RWPE1 (cell line): ENCODE measurements at regions not wholly inside any gene's neighbourhood (a gene's known extent, or its start where the extent isn't known, plus 50 kb on each side); places are given as distances from the start of the nearest gene placed in this dataset.

ENCODE experiments used
- CTCF ChIA-PET: fragments of 350-600 bp; sonication (Branson Sonifier 250); formaldehyde crosslinking; extraction: SDS; loops from one replicate; lab custom pipeline; 2021; lab: Yijun Ruan, JAX
- POLR2A ChIA-PET: fragments of 400-600 bp; formaldehyde crosslinking; extraction: SDS; loops from one replicate; lab custom pipeline; 2020; ENCODE audit warnings: antibody characterized with exemption; ENCODE audit not compliant: low non-redundant PET; lab: Yijun Ruan, JAX
- DNase-seq: peaks from one replicate; pipeline ENCODE4 v3.0.0; 2012; ENCODE audit warnings: low spot score
- H3K27ac ChIP-seq: fragments of 450-650 bp; 2 replicates; pipeline ENCODE4 v1.5.1; 2017
- CTCF ChIP-seq: fragments of 450-650 bp; conservative IDR thresholded peaks from 2 replicates; pipeline ENCODE4 v1.5.1; 2017; ENCODE audit warnings: low read depth, mild to moderate bottlenecking

DNA sequence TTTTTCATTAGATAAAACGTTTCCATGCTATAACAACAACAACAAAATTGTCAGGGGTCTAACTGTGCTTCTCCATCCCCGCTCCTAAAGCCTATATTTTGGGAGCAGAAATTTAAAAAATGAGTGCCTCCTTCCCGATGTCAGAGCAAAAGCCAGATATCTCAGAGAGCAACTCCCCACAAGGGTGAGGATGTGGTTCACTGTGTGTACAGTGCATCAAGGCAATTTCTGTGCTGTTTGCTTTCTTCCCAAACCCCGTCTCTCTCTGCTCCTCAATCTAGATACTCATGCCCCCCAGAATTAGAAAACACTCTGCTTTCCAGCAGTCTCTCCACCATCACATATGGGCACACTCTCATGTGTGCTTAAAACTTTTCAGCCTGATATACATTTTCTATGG, 76.7 kb upstream of the MBNL1 start:
- no peak overlapping the region for H3K27ac ChIP-seq
- no peak for DNase-seq
- POLR2A ChIA-PET, result no interaction called here
- CTCF ChIA-PET, result interaction anchor here (0.6 to 0.7 kb wide), 2 partner anchors 104 to 1149 kb away, joined by 3 read pairs; no protein-coding TSS in a partner anchor
- TF ChIP-seq CTCF, result no peak

GRCh38 chr3:152192936-152193672, 75.6 kb upstream of the MBNL1 start:
- H3K27ac ChIP-seq, result no peak overlapping the region
- ChIA-PET POLR2A (no interaction called here), CTCF (interaction anchor here (0.5 to 0.6 kb wide), 4 partner anchors 60 to 1768 kb away, joined by 3 read pairs; no protein-coding TSS in a partner anchor)
- TF ChIP-seq CTCF, result no peak
- DNase-seq, result no peak

GRCh38 chr3:152193673-152194267, 75.0 kb upstream of the MBNL1 start:
- no peak for DNase-seq
- H3K27ac ChIP-seq, result no peak overlapping the region
- POLR2A ChIA-PET, result no interaction called here
- no peak for TF ChIP-seq CTCF
- CTCF ChIA-PET, result interaction anchor here (0.5 to 0.6 kb wide), 3 partner anchors 59 to 1769 kb away, joined by 3 read pairs; no protein-coding TSS in a partner anchor

GRCh38 chr3:152195206-152195605, 73.5 kb upstream of the MBNL1 start:
- ChIA-PET CTCF (no interaction called here), POLR2A (no interaction called here)
- DNase-seq, result no peak

DNA sequence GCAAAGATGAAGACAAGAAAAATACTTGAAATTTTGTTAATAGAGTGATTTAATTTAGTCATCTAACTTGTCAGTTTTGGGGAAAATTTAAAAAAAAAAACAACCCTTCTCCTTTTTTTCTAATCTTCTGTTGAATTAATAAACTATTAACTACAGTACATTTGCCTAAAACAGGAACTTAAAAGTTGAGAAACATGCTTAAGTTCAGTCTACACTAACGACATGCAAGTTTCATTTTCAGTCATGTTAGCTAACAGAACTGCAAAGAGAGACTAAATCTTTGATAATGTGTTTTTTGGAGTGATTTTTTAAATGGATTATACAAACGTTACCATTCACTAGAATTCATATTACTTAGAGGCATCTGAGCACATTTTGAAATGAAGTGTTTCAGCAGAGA, 71.9 kb upstream of the MBNL1 start:
- H3K27ac ChIP-seq, result no peak overlapping the region
- no peak for TF ChIP-seq CTCF
- POLR2A ChIA-PET, result no interaction called here
- CTCF ChIA-PET, result no interaction called here
- no peak for DNase-seq

More at GRCh38 chr3:152195206-152195605, 73.5 kb upstream of the MBNL1 start:
- no peak overlapping the region for H3K27ac ChIP-seq
- no peak for TF ChIP-seq CTCF

- no peak overlapping the region for H3K27ac ChIP-seq
- POLR2A ChIA-PET, result no interaction called here
- no peak for TF ChIP-seq CTCF
- no peak for DNase-seq
- CTCF ChIA-PET, result interaction anchor here (0.7 kb wide), 1 partner anchor 46 kb away, joined by 3 read pairs; no protein-coding TSS in a partner anchor
Measured at GRCh38 chr3:152197451-152197850, 71.3 kb upstream of the MBNL1 start.
